Neural progenitor cell (in vitro differentiated cells): ENCODE measurements at regions not wholly inside any gene's neighbourhood (a gene's known extent, or its start where the extent isn't known, plus 50 kb on each side); places are given as distances from the start of the nearest gene placed in this dataset.

Source experiments
- CTCF ChIP-seq: fragments of 200-600 bp; sonication (generic); IDR thresholded peaks from 2 replicates; pipeline ENCODE4 v1.5.1; 2017; ENCODE audit warnings: antibody characterized with exemption, mild to moderate bottlenecking
- EZH2 ChIP-seq: fragments of 200-600 bp; sonication (generic); IDR thresholded peaks from 2 replicates; pipeline ENCODE4 v1.6.1; 2017; ENCODE audit warnings: antibody characterized with exemption, mild to moderate bottlenecking, moderate library complexity
- EZH2phosphoT487 ChIP-seq: fragments of 200-600 bp; sonication (generic); IDR thresholded peaks from 2 replicates; pipeline ENCODE4 v1.6.1; 2017; ENCODE audit warnings: antibody characterized with exemption

- no peak for TF ChIP-seq EZH2
- no peak for TF ChIP-seq EZH2phosphoT487
- TF ChIP-seq CTCF = no peak
These were observed 104.2 kb upstream of the SH3BP4 start for GRCh38 chr2:234847639-234848038.
